ENCODE measurements at regions not wholly inside any gene's neighbourhood (a gene's known extent, or its start where the extent isn't known, plus 50 kb on each side); places are given as distances from the start of the nearest gene placed in this dataset.

- no peaks in the 10 kb centered on the region for H3K4me1 Mint-ChIP-seq (ENCODE audit: unreplicated experiment)
- no peak overlapping the region for H3K27ac Mint-ChIP-seq (ENCODE audit: unreplicated experiment)
- no peak overlapping the region for H3K4me3 Mint-ChIP-seq (ENCODE audit: unreplicated experiment)
- no peak for DNase-seq (ENCODE audit: low spot score)
- H3K27me3 Mint-ChIP-seq (ENCODE audit: unreplicated experiment) = no peaks in the 10 kb centered on the region
- no peaks in the 10 kb centered on the region for H3K9me3 Mint-ChIP-seq (ENCODE audit: unreplicated experiment)
- H3K36me3 Mint-ChIP-seq (ENCODE audit: low read depth, unreplicated experiment) = no peaks in the 10 kb centered on the region
- TF ChIP-seq CTCF (IDR thresholded peaks at IDR 0.05; ENCODE audit: unreplicated experiment) = no peak
Measured at GRCh38 chr2:237244178-237244577, 158.5 kb downstream of the COPS8 start.

GRCh38 chr2:237244976-237245646, 159.4 kb downstream of the COPS8 start:
- Mint-ChIP-seq H3K4me1 (ENCODE audit: unreplicated experiment) (no peaks in the 10 kb centered on the region), H3K27me3 (ENCODE audit: unreplicated experiment) (peaks cover 3% of the 10 kb centered on the region), H3K9me3 (ENCODE audit: unreplicated experiment) (no peaks in the 10 kb centered on the region), H3K36me3 (ENCODE audit: low read depth, unreplicated experiment) (no peaks in the 10 kb centered on the region), H3K4me3 (ENCODE audit: unreplicated experiment) (no peak overlapping the region), H3K27ac (ENCODE audit: unreplicated experiment) (no peak overlapping the region)
- TF ChIP-seq CTCF (IDR thresholded peaks at IDR 0.05; ENCODE audit: unreplicated experiment) = no peak
- no peak for DNase-seq (ENCODE audit: low spot score)

- Mint-ChIP-seq H3K4me1 (ENCODE audit: unreplicated experiment) (no peaks in the 10 kb centered on the region), H3K9me3 (ENCODE audit: unreplicated experiment) (no peaks in the 10 kb centered on the region), H3K4me3 (ENCODE audit: unreplicated experiment) (no peak overlapping the region), H3K27me3 (ENCODE audit: unreplicated experiment) (peaks cover 3% of the 10 kb centered on the region), H3K36me3 (ENCODE audit: low read depth, unreplicated experiment) (no peaks in the 10 kb centered on the region), H3K27ac (ENCODE audit: unreplicated experiment) (no peak overlapping the region)
- no peak for TF ChIP-seq CTCF (IDR thresholded peaks at IDR 0.05; ENCODE audit: unreplicated experiment)
- no peak for DNase-seq (ENCODE audit: low spot score)
Measured at GRCh38 chr2:237250599-237250998, 163.4 kb downstream of the COL6A3 start.

GRCh38 chr2:237251986-237252385, 162.0 kb downstream of the COL6A3 start:
- no peak overlapping the region for H3K4me3 Mint-ChIP-seq (ENCODE audit: unreplicated experiment)
- no peaks in the 10 kb centered on the region for H3K36me3 Mint-ChIP-seq (ENCODE audit: low read depth, unreplicated experiment)
- TF ChIP-seq CTCF (IDR thresholded peaks at IDR 0.05; ENCODE audit: unreplicated experiment) = no peak
- no peaks in the 10 kb centered on the region for H3K9me3 Mint-ChIP-seq (ENCODE audit: unreplicated experiment)
- no peak overlapping the region for H3K27ac Mint-ChIP-seq (ENCODE audit: unreplicated experiment)
- no peaks in the 10 kb centered on the region for H3K4me1 Mint-ChIP-seq (ENCODE audit: unreplicated experiment)
- H3K27me3 Mint-ChIP-seq (ENCODE audit: unreplicated experiment) = peaks cover 3% of the 10 kb centered on the region
- DNase-seq (ENCODE audit: low spot score) = no peak

- no peak for DNase-seq (ENCODE audit: low spot score)
- peaks cover 5% of the 10 kb centered on the region for H3K27me3 Mint-ChIP-seq (ENCODE audit: unreplicated experiment)
- H3K4me1 Mint-ChIP-seq (ENCODE audit: unreplicated experiment) = no peaks in the 10 kb centered on the region
- no peak overlapping the region for H3K4me3 Mint-ChIP-seq (ENCODE audit: unreplicated experiment)
- H3K27ac Mint-ChIP-seq (ENCODE audit: unreplicated experiment) = no peak overlapping the region
- no peak for TF ChIP-seq CTCF (IDR thresholded peaks at IDR 0.05; ENCODE audit: unreplicated experiment)
- no peaks in the 10 kb centered on the region for H3K9me3 Mint-ChIP-seq (ENCODE audit: unreplicated experiment)
- no peaks in the 10 kb centered on the region for H3K36me3 Mint-ChIP-seq (ENCODE audit: low read depth, unreplicated experiment)
Measured at GRCh38 chr2:237253046-237253702, 160.8 kb downstream of the COL6A3 start.

Data from endothelial cell (in vitro differentiated cells).